GM18520 (cell line): ENCODE measurements at regions not wholly inside any gene's neighbourhood (a gene's known extent, or its start where the extent isn't known, plus 50 kb on each side); places are given as distances from the start of the nearest gene placed in this dataset.

Source experiments
- ATAC-seq: cut with Tn5 transposase; IDR thresholded peaks from one replicate; pipeline ENCODE4 v1.9.1; 2021; ENCODE audit not compliant: unreplicated experiment

GRCh38 chr12:74794522-74794921, 256.9 kb downstream of the ATXN7L3B start:
- no peak for ATAC-seq

GRCh38 chr12:74801625-74802024, 264.0 kb downstream of the ATXN7L3B start:
- no peak for ATAC-seq

GRCh38 chr12:74816398-74817175, 279.0 kb downstream of the ATXN7L3B start:
- ATAC-seq = no peak

- ATAC-seq = no peak
Measured at GRCh38 chr12:74817499-74817898, 279.9 kb downstream of the ATXN7L3B start.

- no peak for ATAC-seq
Measured at GRCh38 chr12:74818412-74818811, 280.8 kb downstream of the ATXN7L3B start.

GRCh38 chr12:74820324-74820723, 282.7 kb downstream of the ATXN7L3B start:
- no peak for ATAC-seq

GRCh38 chr12:74836567-74836966, 298.9 kb downstream of the ATXN7L3B start:
- ATAC-seq = no peak

- ATAC-seq = no peak
Measured at GRCh38 chr12:74846116-74846515, 308.5 kb downstream of the ATXN7L3B start.

GRCh38 chr12:74847169-74847568, 309.5 kb downstream of the ATXN7L3B start:
- ATAC-seq = no peak

- ATAC-seq = no peak
Measured at GRCh38 chr12:74848006-74848405, 310.4 kb downstream of the ATXN7L3B start.

- ATAC-seq = no peak
Measured at GRCh38 chr12:74849801-74850200, 312.2 kb downstream of the ATXN7L3B start.

- no peak for ATAC-seq
Measured at GRCh38 chr12:74871817-74872216, 334.2 kb downstream of the ATXN7L3B start.

- ATAC-seq = no peak
Measured at GRCh38 chr12:74885775-74886174, 323.9 kb downstream of the KCNC2 start.

- ATAC-seq = no peak
Measured at GRCh38 chr12:74889073-74889472, 320.6 kb downstream of the KCNC2 start.

GRCh38 chr12:74889563-74890236, 319.9 kb downstream of the KCNC2 start:
- peak; percentile 33 for ATAC-seq

GRCh38 chr12:74890237-74890599, 319.4 kb downstream of the KCNC2 start:
- ATAC-seq = peak; percentile 91

GRCh38 chr12:74891083-74891668, 318.5 kb downstream of the KCNC2 start:
- ATAC-seq = no peak

GRCh38 chr12:74892057-74892633, 317.5 kb downstream of the KCNC2 start:
- no peak for ATAC-seq

- ATAC-seq = no peak
Measured at GRCh38 chr12:74896186-74896585, 313.5 kb downstream of the KCNC2 start.

- peak; percentile 52 for ATAC-seq
Measured at GRCh38 chr12:74897425-74898211, 312.0 kb downstream of the KCNC2 start.
